ENCODE measurements at regions not wholly inside any gene's neighbourhood (a gene's known extent, or its start where the extent isn't known, plus 50 kb on each side); places are given as distances from the start of the nearest gene placed in this dataset.
A peak's percentile ranks its signal among the peaks of the same experiment; 100 is the strongest.

GRCh38 chr15:45743426-45744235 is 108.8 kb downstream of the SQOR start:
- no peak for DNase-seq

GRCh38 chr15:45744236-45744589 is 109.4 kb downstream of the SQOR start:
- DNase-seq: no peak

- no peak for DNase-seq
Observed at GRCh38 chr15:45747426-45747825, 112.6 kb downstream of the SQOR start.

- no peak for DNase-seq
Observed at GRCh38 chr15:45751629-45752028, 116.8 kb downstream of the SQOR start.

GRCh38 chr15:45759936-45760335 is 125.1 kb downstream of the SQOR start:
- DNase-seq: peak; percentile 21

GRCh38 chr15:45762726-45763125 is 127.9 kb downstream of the SQOR start:
- DNase-seq: no peak

- DNase-seq: no peak
Observed at GRCh38 chr15:45763170-45763869, 128.5 kb downstream of the SQOR start.

- no peak for DNase-seq
Observed at GRCh38 chr15:45773149-45773548, 138.3 kb downstream of the SQOR start.

- DNase-seq: no peak
Observed at GRCh38 chr15:45776772-45777171, 141.9 kb downstream of the SQOR start.

GRCh38 chr15:45777781-45778180 is 143.0 kb downstream of the SQOR start:
- peak; percentile 18 for DNase-seq

GRCh38 chr15:45780352-45780751 is 145.5 kb downstream of the SQOR start:
- DNase-seq: no peak

- DNase-seq: no peak
Observed at GRCh38 chr15:45784656-45785055, 149.8 kb downstream of the SQOR start.

- no peak for DNase-seq
Observed at GRCh38 chr15:45785897-45786296, 151.1 kb downstream of the SQOR start.

GRCh38 chr15:45790325-45790943 is 155.6 kb downstream of the SQOR start:
- DNase-seq: no peak

GRCh38 chr15:45794304-45794703 is 159.5 kb downstream of the SQOR start:
- no peak for DNase-seq

- no peak for DNase-seq
Observed at GRCh38 chr15:45794712-45795439, 160.0 kb downstream of the SQOR start.

GRCh38 chr15:45795440-45796069 is 160.7 kb downstream of the SQOR start:
- peak; percentile 62 for DNase-seq

GRCh38 chr15:45796433-45796832 is 161.6 kb downstream of the SQOR start:
- no peak for DNase-seq

GRCh38 chr15:45799508-45799907 is 164.7 kb downstream of the SQOR start:
- no peak for DNase-seq

- no peak for DNase-seq
Observed at GRCh38 chr15:45801543-45801942, 166.7 kb downstream of the SQOR start.

GRCh38 chr15:45802140-45802539 is 167.3 kb downstream of the SQOR start:
- peak; percentile 67 for DNase-seq

- DNase-seq: no peak
Observed at GRCh38 chr15:45804028-45804427, 169.2 kb downstream of the SQOR start.

- DNase-seq: no peak
Observed at GRCh38 chr15:45810201-45810600, 175.4 kb downstream of the SQOR start.
